ENCODE measurements at regions not wholly inside any gene's neighbourhood (a gene's known extent, or its start where the extent isn't known, plus 50 kb on each side); places are given as distances from the start of the nearest gene placed in this dataset.

DNA sequence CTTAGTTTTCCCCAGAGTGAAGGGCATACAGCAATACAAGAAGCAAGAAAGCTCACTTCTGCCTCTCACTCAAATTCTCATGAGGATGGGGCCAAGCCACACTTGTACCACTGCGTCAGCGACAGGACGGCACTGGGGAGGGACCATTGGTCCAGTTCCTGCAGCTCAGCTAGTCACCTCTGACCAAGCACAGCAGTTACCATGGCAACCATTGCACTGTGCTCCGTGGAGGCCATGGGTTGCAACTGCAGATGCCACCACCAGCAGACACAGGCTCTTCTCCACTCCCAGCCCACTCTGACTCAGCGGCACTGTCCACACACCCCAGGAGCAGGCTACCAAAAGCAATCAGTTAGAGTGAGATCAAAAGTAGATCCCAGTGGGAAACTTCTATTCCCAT is 441.1 kb upstream of the ARID1B start (continued):
- TF ChIP-seq TSHZ2 (CRISPR knock-in tag; IDR thresholded peaks at IDR 0.05): no peak

DNA sequence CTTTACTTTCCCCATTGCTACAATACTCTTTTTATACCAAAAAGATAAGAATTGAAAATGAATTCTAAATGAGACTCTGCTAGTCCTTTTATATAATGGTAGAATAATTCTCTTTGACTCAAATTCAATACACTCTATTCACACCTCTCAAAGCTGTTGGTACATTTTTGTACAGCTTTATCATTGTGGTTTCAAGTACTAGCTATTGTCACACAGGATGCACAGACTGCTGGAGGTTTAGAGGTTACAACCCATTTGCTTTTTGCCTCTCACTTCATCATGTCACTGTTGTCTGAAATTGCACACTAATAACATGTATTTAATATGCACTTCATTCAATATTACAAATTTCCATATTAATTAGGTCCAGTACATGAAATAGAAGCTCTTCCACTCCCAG is 442.2 kb upstream of the ARID1B start:
- ATAC-seq: no peak
- no peak for TF ChIP-seq TOX (CRISPR knock-in tag; IDR thresholded peaks at IDR 0.05; ENCODE audit: borderline replicate concordance)
- no peak for TF ChIP-seq ZC3H10 (CRISPR knock-in tag; IDR thresholded peaks at IDR 0.05)
- no peak for TF ChIP-seq TCF4 (CRISPR knock-in tag; IDR thresholded peaks at IDR 0.05; ENCODE audit: borderline replicate concordance)
- no peak for TF ChIP-seq GLIS3 (CRISPR knock-in tag; IDR thresholded peaks at IDR 0.05)
- TF ChIP-seq ESRRG (CRISPR knock-in tag; IDR thresholded peaks at IDR 0.05): no peak
- no peak for TF ChIP-seq CSDC2 (CRISPR knock-in tag; IDR thresholded peaks at IDR 0.05)
- TF ChIP-seq PPARA (CRISPR knock-in tag; IDR thresholded peaks at IDR 0.05; ENCODE audit: borderline replicate concordance): no peak
- TF ChIP-seq ZFP30 (CRISPR knock-in tag; IDR thresholded peaks at IDR 0.05): no peak
- TF ChIP-seq ARNTL (CRISPR knock-in tag; IDR thresholded peaks at IDR 0.05; ENCODE audit: borderline replicate concordance, low read depth): no peak
- TF ChIP-seq POU6F1 (CRISPR knock-in tag; IDR thresholded peaks at IDR 0.05; ENCODE audit: borderline replicate concordance, low read depth): no peak
- TF ChIP-seq ISL1 (CRISPR knock-in tag; IDR thresholded peaks at IDR 0.05): no peak
- TF ChIP-seq, protein P1, sequence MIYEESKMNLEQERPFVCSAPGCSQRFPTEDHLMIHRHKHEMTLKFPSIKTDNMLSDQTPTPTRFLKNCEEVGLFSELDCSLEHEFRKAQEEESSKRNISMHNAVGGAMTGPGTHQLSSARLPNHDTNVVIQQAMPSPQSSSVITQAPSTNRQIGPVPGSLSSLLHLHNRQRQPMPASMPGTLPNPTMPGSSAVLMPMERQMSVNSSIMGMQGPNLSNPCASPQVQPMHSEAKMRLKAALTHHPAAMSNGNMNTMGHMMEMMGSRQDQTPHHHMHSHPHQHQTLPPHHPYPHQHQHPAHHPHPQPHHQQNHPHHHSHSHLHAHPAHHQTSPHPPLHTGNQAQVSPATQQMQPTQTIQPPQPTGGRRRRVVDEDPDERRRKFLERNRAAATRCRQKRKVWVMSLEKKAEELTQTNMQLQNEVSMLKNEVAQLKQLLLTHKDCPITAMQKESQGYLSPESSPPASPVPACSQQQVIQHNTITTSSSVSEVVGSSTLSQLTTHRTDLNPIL (CRISPR knock-in tag; IDR thresholded peaks at IDR 0.05; ENCODE audit: low read depth): no peak
- TF ChIP-seq BACH2 (CRISPR knock-in tag; IDR thresholded peaks at IDR 0.05; ENCODE audit: borderline replicate concordance): no peak
- TF ChIP-seq ZFP3 (CRISPR knock-in tag; IDR thresholded peaks at IDR 0.05): no peak
- TF ChIP-seq TSHZ2 (CRISPR knock-in tag; IDR thresholded peaks at IDR 0.05): no peak
- no peak for TF ChIP-seq ZNF565 (CRISPR knock-in tag; conservative IDR thresholded peaks at IDR 0.05; ENCODE audit: low read depth)
- TF ChIP-seq PATZ1 (CRISPR knock-in tag; IDR thresholded peaks at IDR 0.05; ENCODE audit: borderline replicate concordance): no peak
- TF ChIP-seq, protein P2, sequence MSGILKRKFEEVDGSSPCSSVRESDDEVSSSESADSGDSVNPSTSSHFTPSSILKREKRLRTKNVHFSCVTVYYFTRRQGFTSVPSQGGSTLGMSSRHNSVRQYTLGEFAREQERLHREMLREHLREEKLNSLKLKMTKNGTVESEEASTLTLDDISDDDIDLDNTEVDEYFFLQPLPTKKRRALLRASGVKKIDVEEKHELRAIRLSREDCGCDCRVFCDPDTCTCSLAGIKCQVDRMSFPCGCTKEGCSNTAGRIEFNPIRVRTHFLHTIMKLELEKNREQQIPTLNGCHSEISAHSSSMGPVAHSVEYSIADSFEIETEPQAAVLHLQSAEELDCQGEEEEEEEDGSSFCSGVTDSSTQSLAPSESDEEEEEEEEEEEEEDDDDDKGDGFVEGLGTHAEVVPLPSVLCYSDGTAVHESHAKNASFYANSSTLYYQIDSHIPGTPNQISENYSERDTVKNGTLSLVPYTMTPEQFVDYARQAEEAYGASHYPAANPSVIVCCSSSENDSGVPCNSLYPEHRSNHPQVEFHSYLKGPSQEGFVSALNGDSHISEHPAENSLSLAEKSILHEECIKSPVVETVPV (CRISPR knock-in tag; IDR thresholded peaks at IDR 0.05): no peak
- no peak for TF ChIP-seq ZNF8 (CRISPR knock-in tag; IDR thresholded peaks at IDR 0.05)
